Thyroid gland (tissue), 4 donors: ENCODE measurements at regions not wholly inside any gene's neighbourhood (a gene's known extent, or its start where the extent isn't known, plus 50 kb on each side); places are given as distances from the start of the nearest gene placed in this dataset.

Experiments
- DNase-seq, 2 donors: peaks; one replicate each; pipeline ENCODE4 v3.0.0-alpha.2; 2019
- H3K27ac ChIP-seq, 3 donors: fragments of 200-600 bp; sonication (generic); 1 replicate in 2 of 3; 2 replicates in 1 of 3; pipeline ENCODE4 v1.5.1; 2016 to 2019; ENCODE audit warnings: mild to moderate bottlenecking in 1 of 3, moderate library complexity in 1 of 3
- H3K27me3 ChIP-seq: fragments of 200-600 bp; sonication (generic); one replicate; pipeline ENCODE4 v1.5.1; 2019
- H3K36me3 ChIP-seq, 2 donors: fragments of 200-600 bp; sonication (generic); one replicate each; pipeline ENCODE4 v1.5.1; 2016 to 2019
- H3K4me1 ChIP-seq, 2 donors: fragments of 200-600 bp; sonication (generic); one replicate each; pipeline ENCODE4 v1.5.1; 2017 to 2019
- H3K4me3 ChIP-seq, 3 donors: fragments of 200-600 bp; sonication (generic); replicated peaks in 1 of 3; 1 replicate in 2 of 3; 2 replicates in 1 of 3; pipeline ENCODE4 v1.5.1; 2016; ENCODE audit warnings: mild to moderate bottlenecking in 1 of 3
- H3K9me3 ChIP-seq: fragments of 200-600 bp; sonication (generic); one replicate; pipeline ENCODE4 v1.5.1; 2017
- POLR2A ChIP-seq, 2 donors: fragments of 450-650 bp; IDR thresholded peaks; one replicate each; pipeline ENCODE4 v1.6.1; 2017; ENCODE audit warnings: antibody characterized with exemption in 2 of 2, mild to moderate bottlenecking in 2 of 2, moderate library complexity in 1 of 2
- WGBS, 2 donors: methylation state at CpG; one replicate each; pipeline ENCODE4 v1.1.5; 2017; 5-methylcytosine and 5-hydroxymethylcytosine counted together
- intact Hi-C: fragments of 100-400 bp; cut with DNase I; formaldehyde crosslinking; loops from one replicate; pipeline ENCODE4 v1.15.1; 2023
- TF ChIP-seq, protein P1 (sequence below), 6 experiments: fragments of 200-600 bp in 3 of 6; fragments of 450-650 bp in 3 of 6; sonication (generic) in 3 of 6; IDR thresholded peaks; one replicate each; pipeline ENCODE4 v1.5.1; 2016 to 2019; ENCODE audit warnings: antibody characterized with exemption in 6 of 6, mild to moderate bottlenecking in 2 of 6, inconsistent platforms in 1 of 6, moderate library complexity in 1 of 6

DNA sequence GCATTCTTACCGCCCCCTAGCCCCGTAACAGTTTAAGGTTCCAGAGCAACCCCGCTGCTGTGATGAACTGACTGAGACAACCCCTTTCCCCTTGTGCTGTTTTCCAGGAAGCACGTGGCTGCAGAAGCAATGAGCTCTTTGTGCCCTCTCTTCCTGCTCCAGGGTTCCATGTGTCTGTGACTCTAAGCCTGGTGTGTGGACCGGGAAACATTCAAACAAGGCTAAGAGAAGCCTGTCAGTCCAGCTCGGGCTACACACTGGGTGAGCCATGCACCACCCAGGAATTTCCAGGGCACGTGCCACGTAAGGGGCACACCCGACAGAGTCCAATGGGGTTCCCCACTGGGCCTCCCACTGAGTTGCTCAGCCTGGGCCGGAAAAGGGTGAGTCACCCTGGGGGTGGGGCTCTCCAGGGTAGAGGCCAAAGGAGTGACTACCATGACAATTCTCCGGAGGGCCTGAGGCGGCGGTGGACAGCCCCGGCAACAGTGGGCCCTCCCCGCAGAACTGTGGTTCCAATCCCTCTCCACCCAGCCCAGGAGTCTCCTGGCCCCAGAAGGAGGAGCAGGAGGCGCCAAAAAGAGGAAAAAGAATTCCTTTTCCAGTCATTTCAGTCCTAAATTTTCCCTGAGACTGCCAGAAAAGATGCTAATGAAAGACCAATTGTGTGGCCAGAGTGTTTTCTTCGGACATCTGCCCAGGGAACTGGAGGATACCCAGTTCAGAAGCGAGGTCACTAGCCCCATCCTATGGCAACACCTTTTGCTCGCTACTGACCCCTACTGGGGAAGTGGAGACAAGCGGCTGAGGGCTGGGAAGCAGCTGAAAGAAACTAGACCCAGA, 157.8 kb upstream of the SLC1A4 start:
- peak; percentile 56 to 72 for DNase-seq
- intact Hi-C loops = no loop called here
- peak overlapping the region in 2 of 3 donors; percentile 27 to 51 for H3K27ac ChIP-seq
- WGBS, 2 donors = 54 to 55% methylated on average over 19 to 20 of the region's 20 CpGs
- no peaks in the 10 kb centered on the region for H3K36me3 ChIP-seq
- no peaks in the 10 kb centered on the region for H3K27me3 ChIP-seq
- H3K4me1 ChIP-seq = peaks cover 0 to 13% of the 10 kb centered on the region in 2 donors
- H3K9me3 ChIP-seq = no peaks in the 10 kb centered on the region
- no peak for TF ChIP-seq POLR2A (IDR thresholded peaks at IDR 0.05)
- TF ChIP-seq, protein P1, sequence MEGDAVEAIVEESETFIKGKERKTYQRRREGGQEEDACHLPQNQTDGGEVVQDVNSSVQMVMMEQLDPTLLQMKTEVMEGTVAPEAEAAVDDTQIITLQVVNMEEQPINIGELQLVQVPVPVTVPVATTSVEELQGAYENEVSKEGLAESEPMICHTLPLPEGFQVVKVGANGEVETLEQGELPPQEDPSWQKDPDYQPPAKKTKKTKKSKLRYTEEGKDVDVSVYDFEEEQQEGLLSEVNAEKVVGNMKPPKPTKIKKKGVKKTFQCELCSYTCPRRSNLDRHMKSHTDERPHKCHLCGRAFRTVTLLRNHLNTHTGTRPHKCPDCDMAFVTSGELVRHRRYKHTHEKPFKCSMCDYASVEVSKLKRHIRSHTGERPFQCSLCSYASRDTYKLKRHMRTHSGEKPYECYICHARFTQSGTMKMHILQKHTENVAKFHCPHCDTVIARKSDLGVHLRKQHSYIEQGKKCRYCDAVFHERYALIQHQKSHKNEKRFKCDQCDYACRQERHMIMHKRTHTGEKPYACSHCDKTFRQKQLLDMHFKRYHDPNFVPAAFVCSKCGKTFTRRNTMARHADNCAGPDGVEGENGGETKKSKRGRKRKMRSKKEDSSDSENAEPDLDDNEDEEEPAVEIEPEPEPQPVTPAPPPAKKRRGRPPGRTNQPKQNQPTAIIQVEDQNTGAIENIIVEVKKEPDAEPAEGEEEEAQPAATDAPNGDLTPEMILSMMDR (IDR thresholded peaks at IDR 0.05) = peak; percentile 49 to 87 (median 63)
- H3K4me3 ChIP-seq = no peak overlapping the region

DNA sequence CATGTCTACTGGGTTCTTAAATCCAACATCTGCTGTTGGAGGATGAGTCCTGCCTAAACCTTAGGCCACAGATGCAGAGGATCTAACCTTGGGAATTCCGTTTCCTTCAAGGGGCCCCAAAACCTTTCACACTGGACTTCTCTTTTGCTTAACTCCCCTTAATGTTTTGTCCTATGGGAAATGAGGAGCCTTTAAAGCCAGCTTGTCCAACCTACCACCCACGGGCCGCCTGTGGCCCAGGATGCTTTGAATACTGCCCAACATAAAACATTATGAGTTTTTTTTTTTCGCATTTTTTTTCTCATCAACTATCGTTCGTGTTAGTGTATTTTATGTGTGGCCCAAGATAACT, 157.2 kb upstream of the SLC1A4 start:
- no peaks in the 10 kb centered on the region for H3K9me3 ChIP-seq
- TF ChIP-seq POLR2A (IDR thresholded peaks at IDR 0.05) = no peak
- TF ChIP-seq, protein P1 (IDR thresholded peaks at IDR 0.05) = no peak
- intact Hi-C loops = no loop called here
- DNase-seq = no peak
- peaks cover 0 to 13% of the 10 kb centered on the region in 2 donors for H3K4me1 ChIP-seq
- H3K27ac ChIP-seq = peak overlapping the region in 2 of 3 donors; percentile 27 to 51
- no peaks in the 10 kb centered on the region for H3K27me3 ChIP-seq
- WGBS, 2 donors = 75 to 80% methylated on average over 6 of the region's 6 CpGs
- H3K4me3 ChIP-seq = no peak overlapping the region
- H3K36me3 ChIP-seq = no peaks in the 10 kb centered on the region

DNA sequence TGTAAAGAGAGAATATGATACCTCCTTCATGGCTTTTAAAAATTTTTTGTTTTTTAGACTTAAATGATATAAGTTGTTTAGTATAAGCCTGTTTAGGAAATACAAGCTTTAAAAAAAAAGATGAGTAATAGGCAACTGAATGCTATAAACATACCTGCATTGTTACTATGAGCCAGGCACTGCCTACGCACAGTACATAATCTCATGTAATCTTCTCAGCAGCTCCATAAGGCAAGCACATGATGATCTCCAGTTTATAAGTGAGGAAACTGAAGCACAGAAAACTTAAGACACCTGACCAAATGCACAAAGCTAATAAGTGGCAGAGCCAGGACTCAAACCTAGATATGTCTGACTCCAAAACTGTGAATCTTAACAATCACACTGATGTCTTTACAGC, 156.3 kb upstream of the SLC1A4 start:
- Histone ChIP-seq H3K36me3 (no peaks in the 10 kb centered on the region), H3K4me1 (peaks cover 0 to 14% of the 10 kb centered on the region in 2 donors), H3K9me3 (no peaks in the 10 kb centered on the region), H3K4me3 (no peak overlapping the region), H3K27ac (no peak overlapping the region), H3K27me3 (no peaks in the 10 kb centered on the region)
- no peak for TF ChIP-seq POLR2A (IDR thresholded peaks at IDR 0.05)
- TF ChIP-seq, protein P1 (IDR thresholded peaks at IDR 0.05) = no peak
- WGBS, 2 donors = 91 to 97% methylated on average over 1 of the region's 1 CpG
- intact Hi-C loops = no loop called here
- DNase-seq = no peak

DNA sequence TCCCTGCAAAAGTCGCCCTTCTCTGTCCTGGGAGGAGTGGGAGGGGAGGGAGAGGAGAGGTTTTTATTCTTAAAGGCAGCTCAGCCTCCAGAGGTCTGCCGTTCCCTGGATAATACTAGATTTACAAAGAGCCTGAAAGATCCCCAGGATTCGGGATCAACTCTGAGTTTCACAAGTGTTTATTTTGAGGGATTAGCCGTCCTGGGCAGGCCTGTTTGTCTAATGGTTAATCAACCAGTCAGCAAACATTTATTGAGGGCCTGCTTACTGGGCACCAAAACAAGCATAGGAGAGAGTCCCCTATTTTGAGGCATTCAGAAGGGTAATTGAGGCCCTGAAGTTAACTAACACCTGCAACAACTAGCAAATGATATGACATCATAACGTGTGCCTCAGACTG, 152.6 kb upstream of the SLC1A4 start:
- no peak for DNase-seq
- no peak overlapping the region for H3K4me3 ChIP-seq
- H3K4me1 ChIP-seq = peaks cover 6 to 34% of the 10 kb centered on the region in 2 donors
- no peak overlapping the region for H3K27ac ChIP-seq
- no peaks in the 10 kb centered on the region for H3K27me3 ChIP-seq
- 61 to 64% methylated on average over 5 of the region's 5 CpGs for WGBS, 2 donors
- intact Hi-C loops = no loop called here
- TF ChIP-seq, protein P1 (IDR thresholded peaks at IDR 0.05) = no peak
- no peak for TF ChIP-seq POLR2A (IDR thresholded peaks at IDR 0.05)
- no peaks in the 10 kb centered on the region for H3K36me3 ChIP-seq
- H3K9me3 ChIP-seq = no peaks in the 10 kb centered on the region

DNA sequence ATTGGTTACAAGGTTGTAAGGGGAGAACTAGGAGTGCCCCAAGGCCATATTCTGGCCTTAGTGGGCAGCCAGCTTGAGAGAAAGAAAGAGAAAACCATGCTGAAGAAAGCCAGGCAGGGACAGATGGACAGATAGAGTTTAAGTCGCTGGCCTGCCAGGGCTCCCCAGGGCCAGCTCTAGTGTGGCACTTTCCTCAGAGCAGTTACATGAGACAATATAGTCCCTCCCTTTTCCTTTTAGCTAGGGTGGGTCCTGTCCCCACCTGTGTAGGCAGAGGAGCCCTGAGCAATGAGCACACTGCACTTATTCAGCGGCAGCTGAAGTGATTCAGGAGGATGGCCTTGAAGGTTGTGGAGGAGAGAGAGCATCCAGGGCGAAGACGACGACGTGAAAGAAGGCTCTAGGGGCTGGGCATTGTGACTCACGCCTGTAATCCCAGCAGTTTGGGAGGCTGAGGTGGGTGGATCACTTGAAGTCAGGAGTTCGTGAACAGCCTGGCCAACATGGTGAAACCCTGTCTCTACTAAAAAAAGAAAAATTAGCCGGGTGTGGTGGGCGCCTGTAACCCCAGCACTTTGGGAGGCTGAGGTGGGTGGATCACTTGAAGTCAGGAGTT, 152.0 kb upstream of the SLC1A4 start:
- Histone ChIP-seq H3K9me3 (no peaks in the 10 kb centered on the region), H3K4me3 (no peak overlapping the region), H3K27me3 (no peaks in the 10 kb centered on the region), H3K36me3 (no peaks in the 10 kb centered on the region), H3K4me1 (peaks cover 6 to 34% of the 10 kb centered on the region in 2 donors), H3K27ac (no peak overlapping the region)
- no peak for DNase-seq
- no peak for TF ChIP-seq POLR2A (IDR thresholded peaks at IDR 0.05)
- TF ChIP-seq, protein P1 (IDR thresholded peaks at IDR 0.05) = no peak
- 78 to 86% methylated on average over 10 of the region's 10 CpGs for WGBS, 2 donors
- intact Hi-C loops = no loop called here
